Stimulated activated CD4-positive, alpha-beta T cell treated with anti-CD3 and anti-CD28 coated beads, Interleukin-15, amount 100 ng/mL, for 48 hours (primary cell): ENCODE measurements at regions not wholly inside any gene's neighbourhood (a gene's known extent, or its start where the extent isn't known, plus 50 kb on each side); places are given as distances from the start of the nearest gene placed in this dataset.
A peak's percentile ranks its signal among the peaks of the same experiment; 100 is the strongest.

Experiments used
- DNase-seq, 2 donors: peaks; one replicate each; pipeline ENCODE4 v3.0.0-alpha.2; 2020; ENCODE audit warnings: low read depth in 2 of 2

DNA sequence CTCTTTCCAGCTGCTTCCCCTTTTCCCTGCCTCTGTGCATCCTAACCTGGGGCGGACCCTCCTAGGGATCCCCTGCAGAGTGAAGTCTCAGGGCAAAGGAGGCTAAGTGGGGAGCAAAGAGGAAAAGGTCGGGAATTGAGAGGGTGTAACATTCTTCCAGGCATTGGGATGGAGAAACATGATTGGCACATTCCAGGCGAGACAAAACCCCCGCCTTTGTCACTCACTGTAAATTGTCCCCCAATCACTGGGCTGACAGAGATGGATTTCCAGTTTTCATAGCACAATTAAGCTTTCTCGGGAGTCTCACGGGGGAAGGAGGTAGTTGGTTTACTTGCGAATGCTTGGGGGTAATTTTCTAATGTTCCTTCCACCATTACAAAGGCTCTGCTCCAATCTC is 74.9 kb downstream of the MIAT start:
- no peak for DNase-seq

DNA sequence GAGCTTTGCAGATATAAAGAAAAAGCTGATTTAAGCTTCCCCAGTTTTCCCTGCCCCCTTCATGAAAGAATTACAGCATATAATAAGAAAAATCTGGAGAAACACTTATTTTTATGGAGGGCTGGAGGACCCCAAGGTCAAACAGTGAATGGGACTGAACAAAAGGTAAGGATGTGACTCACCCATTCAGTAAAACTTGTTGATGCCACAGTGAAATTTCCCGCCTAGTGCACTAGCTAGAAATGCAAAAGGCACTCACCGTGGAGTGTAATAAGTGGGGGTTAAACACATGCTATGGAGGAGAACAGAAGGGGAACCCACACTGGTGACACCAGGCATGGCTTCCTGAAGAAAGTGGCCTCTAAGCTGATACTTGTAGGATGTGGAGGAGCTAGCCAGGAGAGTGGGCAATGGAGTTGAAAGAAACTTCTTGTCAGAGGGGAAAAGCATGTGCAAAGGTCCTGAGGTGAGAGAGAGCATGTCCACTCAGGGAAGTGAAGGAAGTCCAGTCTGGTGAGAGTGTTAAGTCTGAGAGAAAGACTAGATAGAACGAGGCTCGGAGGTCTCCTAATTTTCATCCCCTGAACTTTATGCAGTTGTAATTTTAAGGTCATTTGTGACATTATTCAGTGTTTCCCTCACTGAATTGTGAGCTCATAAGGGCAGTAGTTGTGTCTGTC is 77.1 kb downstream of the MIAT start:
- DNase-seq: no peak

DNA sequence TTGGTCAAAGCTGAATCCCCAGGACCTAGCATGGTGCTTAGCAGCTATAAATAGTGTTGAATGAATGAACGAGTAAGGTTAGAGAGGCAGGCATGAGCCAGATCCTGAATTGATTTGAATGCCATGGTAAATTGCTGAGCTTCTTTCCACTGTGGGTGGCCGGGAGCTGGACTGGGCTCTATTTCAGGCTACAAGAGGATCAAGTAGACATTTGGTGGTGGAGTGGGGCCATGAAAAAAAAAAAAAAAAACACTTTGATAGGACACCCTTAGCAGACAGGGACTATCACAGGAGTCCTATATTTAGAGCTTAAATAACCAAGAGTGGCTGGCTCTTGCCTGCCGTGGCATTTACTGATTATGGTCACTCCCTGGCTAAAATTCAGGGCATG is 77.6 kb downstream of the MIAT start:
- DNase-seq: no peak

DNA sequence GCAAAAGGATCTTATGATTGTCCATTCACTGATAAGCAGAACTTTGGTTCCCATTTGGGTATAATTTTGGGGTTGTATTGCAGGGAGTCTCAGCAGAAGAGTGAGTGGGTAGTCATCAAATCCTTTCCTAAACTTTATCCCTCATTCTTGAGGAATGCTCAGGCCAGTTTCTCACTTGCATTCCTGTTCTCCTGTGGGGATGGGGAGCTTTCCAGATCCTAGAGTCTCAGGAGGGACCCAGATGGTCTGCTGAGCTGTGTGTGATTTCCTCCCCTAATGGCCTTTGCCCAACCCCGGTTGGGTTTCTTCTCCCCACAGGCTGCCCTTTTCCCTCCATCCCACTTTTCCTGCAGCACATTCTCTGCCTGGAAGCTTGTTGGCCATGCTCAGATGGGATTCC is 79.9 kb downstream of the MIAT start:
- no peak for DNase-seq

DNA sequence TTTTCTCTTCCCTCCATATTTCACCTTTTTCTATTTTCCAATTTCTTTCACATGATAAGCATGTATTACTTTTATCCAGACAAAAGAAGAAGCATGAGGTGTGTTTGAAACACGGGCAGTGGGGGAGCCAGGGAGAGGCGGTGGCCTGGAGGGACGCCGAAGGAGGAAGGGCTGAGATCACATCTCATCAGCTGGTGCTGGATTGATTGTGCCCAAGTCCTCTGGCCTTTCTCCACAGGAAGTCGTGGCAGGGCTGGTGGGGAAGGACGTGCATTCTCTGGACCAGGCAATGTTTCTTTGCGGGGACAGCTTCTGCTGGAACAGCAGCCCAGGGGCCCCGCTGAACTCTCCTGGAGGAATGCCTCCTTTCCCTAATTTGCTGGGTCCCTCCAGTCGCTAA is 82.9 kb downstream of the MIAT start:
- no peak for DNase-seq

DNA sequence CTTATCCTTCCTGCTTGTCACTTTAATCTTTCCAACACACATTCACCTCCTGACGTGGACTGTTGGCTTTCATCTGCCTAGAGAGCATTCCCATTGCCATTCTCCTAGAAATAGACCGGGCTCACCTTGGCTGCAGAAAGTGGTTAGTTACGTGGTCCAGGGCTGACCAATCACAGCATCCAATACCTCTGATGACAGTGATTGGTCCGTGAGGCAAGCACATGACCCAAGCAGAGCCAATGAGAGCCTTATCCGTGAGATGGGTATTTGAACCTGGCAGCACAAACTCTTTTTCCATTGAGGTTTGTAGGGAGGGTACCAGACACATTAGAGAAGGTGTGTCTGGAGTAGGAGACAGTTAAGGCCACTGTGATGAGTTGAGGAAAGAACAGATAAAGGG is 85.8 kb downstream of the MIAT start:
- no peak for DNase-seq

DNA sequence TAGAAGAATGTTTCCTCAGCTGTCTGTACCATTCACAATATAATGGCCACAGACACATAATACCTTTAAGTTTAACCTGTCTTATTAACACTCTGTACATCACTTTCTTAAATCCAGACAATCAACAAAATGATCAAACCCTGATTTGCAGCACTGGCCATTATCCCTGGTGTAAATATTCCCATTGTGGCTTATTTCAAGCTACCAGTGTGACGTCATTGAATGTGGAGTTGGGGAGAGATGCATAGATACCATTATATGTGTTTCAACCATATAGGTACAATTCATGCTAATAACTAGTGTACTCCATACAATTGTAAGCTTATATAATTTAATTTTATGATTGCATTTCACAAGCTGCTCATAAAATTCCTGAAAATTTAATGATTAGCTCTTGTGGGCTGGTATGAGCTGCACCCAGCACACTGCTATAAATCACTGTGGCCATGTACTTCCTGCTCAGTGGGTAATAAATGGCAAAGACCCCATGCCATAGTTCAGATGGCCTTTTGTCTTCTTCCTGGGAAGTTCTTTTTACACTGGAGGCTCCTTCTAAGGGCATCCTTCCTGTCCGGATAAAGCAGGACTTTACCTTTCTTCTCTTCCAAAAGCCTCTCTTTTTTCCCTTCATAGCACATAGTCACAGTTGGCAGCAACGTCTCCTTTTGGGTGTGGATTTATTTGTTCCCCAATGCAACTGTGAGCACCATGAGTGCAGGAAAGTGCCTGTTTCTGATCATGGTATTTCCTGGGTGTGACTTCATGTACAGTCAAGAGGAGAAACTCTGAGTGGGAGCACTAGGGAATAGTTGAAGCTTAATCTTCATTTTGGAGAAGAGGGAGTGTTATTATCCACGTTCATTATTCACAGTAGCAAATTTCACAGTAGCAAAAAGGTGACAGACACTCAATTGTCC is 87.8 kb downstream of the MIAT start:
- no peak for DNase-seq

DNA sequence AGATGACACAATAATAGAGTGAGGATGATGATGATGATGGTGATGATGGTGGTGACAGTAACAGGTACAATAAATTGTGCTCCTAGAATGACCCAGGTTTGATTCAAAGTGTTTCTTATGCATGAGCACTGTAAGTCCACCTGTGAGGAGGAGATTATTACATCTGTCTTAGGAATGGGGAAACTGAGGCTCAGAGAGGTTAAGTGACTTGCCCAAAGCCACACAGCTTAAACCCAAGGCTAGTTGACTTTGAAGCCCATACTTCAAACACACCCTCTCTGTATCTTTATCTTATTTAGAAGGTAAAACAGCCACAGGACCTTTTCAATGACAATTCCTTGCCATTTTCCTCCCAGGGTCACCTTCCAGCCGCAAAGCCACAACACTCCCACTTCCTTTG is 88.9 kb downstream of the MIAT start:
- no peak for DNase-seq

DNA sequence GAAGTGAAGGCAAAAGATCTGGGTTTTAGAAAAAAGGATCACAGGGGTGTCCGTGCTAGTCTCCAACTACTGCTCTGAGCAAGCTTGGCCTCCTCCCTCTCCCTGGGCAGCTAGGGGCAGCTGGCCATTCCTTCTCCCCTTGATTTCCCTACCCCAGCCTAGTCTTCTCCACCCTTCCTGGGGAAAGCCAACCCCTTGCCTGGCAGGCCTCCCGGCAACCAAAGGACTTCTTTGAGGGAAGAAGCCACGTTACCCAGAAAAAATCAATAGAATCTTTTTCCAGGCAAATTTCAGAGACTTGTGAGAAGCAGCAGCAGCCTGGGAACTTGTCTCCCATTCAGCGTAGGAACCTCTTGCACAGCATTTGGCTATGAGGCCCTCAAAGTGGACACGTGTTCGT is 91.5 kb downstream of the MIAT start:
- DNase-seq: no peak

DNA sequence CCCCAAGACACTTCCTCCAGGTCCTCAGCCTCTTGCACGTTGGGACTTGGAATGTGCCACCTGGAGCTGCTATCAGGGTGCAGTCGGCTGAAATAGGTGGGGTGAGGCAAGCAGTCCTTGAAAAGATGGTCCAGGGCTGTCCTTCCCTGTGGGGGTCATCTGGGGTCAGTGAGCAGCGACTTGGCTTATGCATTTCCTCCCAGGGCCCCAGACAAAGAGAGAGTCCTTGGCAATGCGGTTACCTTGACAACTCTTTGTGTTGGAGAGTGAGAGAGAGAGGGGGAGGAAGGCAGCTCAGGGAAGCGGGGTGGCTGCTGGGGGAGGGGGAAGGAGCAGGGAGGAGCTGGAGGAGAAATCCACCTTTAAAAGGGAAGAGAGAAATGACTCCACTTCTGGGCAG is 93.8 kb downstream of the MIAT start:
- no peak for DNase-seq

DNA sequence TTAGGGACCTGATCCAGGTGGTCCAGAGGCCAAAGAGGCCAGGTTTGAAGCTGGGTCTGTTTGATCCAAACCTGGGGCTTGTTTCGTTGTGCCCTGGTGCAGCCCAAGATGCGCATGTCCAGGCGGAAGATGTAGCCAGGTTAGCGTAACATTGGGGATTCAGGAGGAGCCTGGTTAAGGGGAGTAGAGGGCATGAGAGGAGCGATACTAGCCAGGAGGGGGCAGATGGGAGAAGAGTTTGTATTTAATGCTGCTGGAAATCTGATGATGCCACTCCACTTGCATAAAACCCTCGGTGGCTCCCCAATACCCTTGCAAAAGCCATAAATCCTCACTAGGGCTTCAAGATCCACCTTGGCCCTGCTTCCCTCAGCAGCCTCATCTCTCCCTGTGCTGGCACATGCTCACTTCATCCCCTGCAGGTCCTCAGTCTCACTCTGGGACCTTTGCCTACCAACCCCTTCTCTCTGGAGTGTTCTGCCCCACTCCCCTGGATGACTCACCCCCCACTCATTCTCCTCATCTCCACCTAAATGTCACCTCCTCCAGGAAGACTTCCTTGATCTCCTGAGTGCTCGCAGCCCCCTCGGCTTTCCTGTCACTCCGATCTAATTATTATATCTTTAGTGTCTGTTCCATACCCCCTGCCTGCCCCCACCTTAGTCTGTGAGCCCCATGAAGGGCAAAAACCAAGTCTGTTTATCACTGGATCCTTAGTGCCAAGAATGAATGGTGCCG is 95.9 kb downstream of the MIAT start:
- DNase-seq: no peak

DNA sequence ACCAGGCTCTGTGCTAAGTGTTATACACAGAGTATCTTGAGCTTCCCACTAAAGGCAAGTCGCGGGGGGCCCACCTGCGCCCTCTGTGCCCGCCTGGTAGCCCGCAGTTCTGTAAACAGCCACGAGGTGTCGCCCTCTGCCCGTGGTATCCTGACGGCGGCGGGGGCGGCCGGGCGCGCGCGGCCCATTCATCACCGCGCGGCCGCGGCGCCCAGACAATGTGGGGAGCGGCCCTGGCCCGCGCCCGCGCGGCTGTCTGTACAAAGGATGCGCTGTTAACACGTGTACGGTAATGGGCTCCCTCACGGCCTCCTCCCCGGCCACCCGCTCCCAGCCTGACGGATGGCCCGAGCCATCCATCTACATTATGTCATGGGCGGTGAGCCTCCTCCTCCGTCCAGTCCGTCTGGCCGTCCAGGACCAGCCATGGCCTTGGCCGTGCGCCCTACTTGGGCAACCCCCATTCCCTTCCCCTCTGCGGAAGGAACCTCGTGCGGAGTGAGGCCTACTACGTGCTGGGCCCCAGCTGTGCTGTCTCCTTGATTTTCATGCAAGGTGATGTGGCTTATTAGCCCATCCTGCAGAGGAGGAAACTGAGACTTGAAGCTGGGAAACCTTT is 99.4 kb downstream of the MIAT start:
- DNase-seq: peak; percentile 14 to 24

DNA sequence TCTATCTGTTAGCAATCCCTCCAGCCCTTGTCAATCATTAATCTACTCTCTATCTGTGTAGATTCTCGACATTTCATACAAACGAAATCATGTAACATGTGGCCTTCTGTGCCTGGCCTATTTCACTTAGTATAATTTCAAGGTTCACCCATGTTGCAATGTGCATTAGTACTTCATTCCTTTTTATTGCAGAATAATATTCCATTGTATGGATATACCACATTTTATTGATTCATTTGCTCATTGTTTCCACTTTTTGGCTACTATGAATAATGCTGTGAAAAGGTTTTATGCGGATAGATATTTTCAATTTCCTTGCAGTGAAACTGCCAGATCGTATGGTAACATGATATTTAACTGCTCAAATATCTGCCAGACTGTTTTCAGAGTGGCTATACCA is 100.1 kb downstream of the MIAT start:
- no peak for DNase-seq

DNA sequence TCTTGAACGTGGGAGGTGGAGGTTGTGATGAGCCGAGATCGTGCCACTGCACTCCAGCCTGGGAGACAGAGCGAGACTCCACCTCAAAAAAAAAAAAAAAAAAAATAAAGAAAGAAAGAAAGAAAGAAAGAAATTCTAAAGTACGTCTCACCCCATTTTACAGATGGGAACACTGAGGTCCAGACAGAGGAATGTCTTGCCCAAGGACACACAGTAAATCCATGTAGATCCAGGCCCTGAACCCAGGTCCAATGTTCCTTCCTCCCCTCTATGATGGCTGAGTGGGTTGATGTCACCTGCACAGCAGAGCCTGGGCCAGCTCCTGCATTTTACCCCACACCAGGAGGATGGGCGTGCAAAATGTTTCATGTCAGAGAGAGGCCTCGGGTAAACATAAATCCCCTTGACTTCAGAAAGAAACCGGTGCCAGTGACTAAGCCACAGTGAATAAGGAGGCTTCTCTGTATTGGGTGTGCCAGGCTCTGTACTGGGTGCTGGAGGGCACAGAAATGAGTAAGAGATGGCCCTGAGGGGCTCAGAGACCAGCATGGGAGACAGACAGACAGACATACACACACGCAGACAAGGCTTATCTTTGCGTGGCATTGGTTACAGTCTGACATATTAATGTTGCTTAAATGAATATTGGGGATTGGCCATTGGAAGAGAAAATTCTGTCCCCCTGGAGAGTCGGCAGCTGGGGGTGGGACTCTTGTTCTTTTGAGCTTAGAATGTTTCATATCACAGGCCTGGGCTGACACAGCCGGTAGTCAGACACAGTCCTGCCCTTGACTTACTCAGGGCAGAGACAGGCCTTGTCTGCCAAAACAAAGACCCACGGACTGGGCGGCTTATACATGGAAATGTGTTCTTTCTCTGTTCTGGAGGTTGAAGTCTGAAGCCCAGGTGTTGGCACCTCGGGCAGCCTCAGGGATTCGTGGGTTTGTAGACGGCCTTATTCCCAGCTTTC is 105.4 kb downstream of the MIAT start:
- DNase-seq: no peak

DNA sequence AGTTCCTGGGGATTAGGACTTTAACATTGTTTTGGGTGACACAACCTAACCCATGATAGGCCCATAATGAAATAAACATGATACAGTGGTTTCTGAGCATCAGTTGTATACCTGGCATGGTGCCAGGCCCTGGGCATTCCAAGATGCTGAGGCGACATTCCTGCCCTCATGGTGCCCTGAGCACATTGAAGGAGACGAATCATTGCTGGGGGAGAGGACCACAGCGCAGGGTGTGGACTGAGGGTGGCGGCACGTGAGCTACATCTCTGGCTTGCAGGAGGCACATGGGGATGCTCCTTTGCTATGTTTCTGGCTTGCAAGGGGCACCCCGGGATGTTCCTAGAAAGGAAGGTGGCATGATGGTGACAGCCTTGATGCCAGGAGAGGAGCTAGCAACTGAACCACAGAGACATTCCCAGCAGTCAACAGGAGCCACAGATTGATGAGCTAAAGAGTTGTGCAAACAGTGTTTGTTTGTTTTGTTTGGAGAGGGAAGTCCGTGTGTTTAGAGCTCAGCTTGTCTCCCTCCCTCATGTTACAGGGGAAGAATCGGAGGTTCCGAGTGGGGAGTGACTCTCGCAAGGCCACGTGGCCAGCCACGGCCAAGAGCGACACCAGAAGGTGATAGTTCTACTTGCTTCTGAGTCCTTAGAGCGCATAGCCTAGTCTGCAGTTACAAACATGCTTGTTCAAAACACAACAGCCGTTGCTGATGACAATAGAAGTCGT is 106.4 kb downstream of the MIAT start:
- no peak for DNase-seq

DNA sequence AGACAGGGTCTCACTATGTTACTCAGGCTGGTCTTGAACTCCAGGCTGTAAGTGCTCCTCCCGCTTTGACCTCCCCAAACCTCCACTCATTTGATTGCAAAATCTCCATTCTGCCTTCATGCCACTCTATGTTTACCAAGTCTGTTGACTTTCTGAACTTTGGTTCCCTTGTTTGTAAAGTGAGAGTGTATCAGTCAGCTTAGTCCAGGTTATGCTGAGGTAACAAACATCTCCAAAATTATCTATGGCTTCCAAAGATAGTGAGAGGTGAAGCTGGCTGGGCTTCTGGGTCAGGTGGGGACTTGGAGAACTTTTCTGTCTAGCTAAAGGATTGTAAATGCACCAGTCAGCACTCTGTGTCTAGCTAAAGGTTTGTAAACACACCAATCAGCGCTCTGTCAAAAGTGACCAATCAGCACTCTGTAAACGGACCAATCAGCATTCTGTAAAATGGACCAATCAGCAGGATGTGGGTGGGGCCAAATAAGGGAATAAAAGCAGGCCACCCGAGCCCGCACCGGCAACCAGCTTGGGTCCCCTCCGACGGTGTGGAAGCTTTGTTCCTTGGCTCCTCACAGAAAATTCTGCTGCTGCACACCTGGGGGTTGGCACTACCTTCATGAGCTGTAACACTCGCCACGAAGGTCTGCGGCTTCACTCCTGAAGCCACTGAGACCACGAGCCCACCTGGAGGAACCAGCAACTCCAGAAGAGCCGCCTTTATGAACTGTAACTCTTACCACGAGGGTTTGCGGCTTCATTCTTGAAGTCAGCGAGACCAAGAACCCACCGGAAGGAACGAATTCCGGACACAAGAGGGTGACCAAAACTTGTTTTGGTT is 109.3 kb downstream of the MIAT start:
- DNase-seq: no peak

DNA sequence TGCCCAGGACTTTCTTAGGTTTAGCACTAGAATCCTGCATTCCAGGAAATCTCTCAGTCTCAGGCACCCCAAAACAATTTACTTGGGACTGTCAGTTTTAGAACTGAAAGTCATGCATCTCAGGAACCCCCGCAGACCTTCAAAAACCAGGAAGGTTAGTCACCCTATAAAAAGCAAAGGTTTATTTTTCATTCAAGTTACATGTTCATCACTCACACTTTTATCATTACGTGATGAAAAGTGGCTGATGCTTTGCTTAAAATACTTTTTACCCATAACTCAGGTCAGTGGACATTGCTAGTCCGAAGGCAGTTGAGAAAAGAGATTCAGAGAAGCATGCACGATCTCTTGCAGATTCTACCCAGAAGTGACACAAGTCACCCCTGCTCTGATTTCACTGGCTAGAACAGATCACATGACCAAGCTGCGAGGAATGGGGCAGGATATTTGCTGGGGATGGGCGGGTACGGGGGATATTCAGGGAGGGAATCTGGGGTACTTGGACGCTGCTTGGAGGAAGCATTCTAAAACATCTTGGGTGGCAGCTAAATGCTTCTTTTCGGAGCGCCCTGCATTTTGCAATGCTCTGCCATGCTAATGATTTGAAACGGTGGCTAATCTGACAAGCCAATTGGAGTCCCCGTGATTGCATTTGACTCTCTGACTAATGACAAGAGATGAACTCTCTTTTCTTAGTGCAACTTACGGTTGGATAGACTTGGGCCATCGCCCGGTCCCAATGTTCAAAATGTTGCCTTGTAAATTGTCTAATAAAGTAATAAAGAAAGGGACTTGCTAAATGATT is 110.2 kb downstream of the MIAT start:
- DNase-seq: no peak

DNA sequence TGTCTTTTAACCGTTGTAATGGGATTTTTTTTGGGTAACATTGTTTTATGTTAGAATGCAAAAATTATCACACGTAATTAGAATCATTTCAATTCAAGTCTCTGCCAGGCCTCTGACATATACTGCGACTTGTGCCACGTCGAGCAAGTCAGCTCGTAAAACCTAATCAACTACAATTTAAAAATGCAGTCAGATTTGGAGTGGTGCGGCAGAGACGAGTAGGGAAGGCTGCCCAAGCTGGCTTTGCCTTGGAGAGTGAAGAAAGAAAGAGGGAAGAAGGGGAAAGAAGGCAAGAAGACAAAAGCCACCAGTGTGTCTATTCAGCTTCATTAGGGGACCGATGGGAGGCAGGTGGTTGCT is 110.7 kb downstream of the MIAT start:
- DNase-seq: no peak

DNA sequence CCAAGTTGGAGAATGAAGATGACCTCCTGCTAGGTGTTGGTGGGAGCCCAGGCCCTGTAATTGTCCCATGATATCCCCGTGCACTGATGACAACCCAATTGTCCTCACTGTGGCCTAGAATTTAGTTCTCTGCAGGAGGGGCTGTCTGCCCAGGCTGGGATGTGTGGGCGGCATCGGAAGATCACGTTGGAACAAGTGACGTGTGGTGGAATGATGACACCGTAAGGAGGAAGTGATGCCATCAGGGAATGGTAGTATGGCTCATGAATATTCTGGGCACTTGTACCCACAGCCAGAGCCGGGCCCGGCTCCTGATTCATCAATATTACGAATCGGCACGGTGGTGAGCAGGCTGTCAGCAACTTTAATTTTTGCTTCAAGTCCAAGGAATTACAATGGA is 111.6 kb downstream of the MIAT start:
- DNase-seq: no peak
